Neuronal stem cell (in vitro differentiated cells): ENCODE measurements at regions not wholly inside any gene's neighbourhood (a gene's known extent, or its start where the extent isn't known, plus 50 kb on each side); places are given as distances from the start of the nearest gene placed in this dataset.

Source experiments
- DNase-seq: peaks from one replicate; pipeline ENCODE4 v3.0.0-alpha.2; 2013; ENCODE audit warnings: low spot score
- H2AFZ ChIP-seq: one replicate; pipeline ENCODE4 v1.6.1; 2013; ENCODE audit warnings: mild to moderate bottlenecking, low read length, inconsistent platforms
- H2AK5ac ChIP-seq: 2 replicates; pipeline ENCODE4 v1.6.1; 2013; ENCODE audit warnings: low read depth, mild to moderate bottlenecking, inconsistent platforms, low read length, moderate library complexity, mixed read lengths
- H2BK120ac ChIP-seq: 2 replicates; pipeline ENCODE4 v1.6.1; 2013; ENCODE audit warnings: low read depth, mild to moderate bottlenecking, inconsistent platforms, low read length, moderate library complexity, mixed read lengths
- H2BK12ac ChIP-seq: one replicate; pipeline ENCODE4 v1.6.1; 2013; ENCODE audit warnings: low read length, inconsistent platforms
- H2BK15ac ChIP-seq: 2 replicates; pipeline ENCODE4 v1.6.1; 2013; ENCODE audit warnings: mild to moderate bottlenecking, low read length, inconsistent platforms, mixed read lengths
- H2BK5ac ChIP-seq: one replicate; pipeline ENCODE4 v1.6.1; 2013; ENCODE audit warnings: inconsistent platforms, mild to moderate bottlenecking, low read length, moderate library complexity
- H3K14ac ChIP-seq: one replicate; pipeline ENCODE4 v1.6.1; 2013; ENCODE audit warnings: low read length, inconsistent platforms
- H3K18ac ChIP-seq: 2 replicates; pipeline ENCODE4 v1.6.1; 2013; ENCODE audit warnings: low read length, inconsistent platforms
- H3K23ac ChIP-seq: 2 replicates; pipeline ENCODE4 v1.6.1; 2013; ENCODE audit warnings: low read depth, mild to moderate bottlenecking, mixed read lengths, low read length, inconsistent platforms; ENCODE audit not compliant: poor library complexity
- H3K27ac ChIP-seq: replicated peaks from 3 replicates; pipeline ENCODE4 v1.5.1; 2013; ENCODE audit warnings: low read length, inconsistent platforms
- H3K27me3 ChIP-seq, 3 experiments: 2 replicates each; pipeline ENCODE4 v1.6.1; 2013; ENCODE audit warnings: low read length in 3 of 3, mild to moderate bottlenecking in 2 of 3, inconsistent platforms in 1 of 3, low read depth in 1 of 3, mixed read lengths in 1 of 3, moderate library complexity in 1 of 3; ENCODE audit not compliant: control insufficient read depth in 3 of 3, insufficient read depth in 3 of 3
- H3K36me3 ChIP-seq, 2 donors: replicated peaks in 1 of 2; 2 replicates each; pipeline ENCODE4 v1.6.1; 2013; ENCODE audit warnings: low read length in 2 of 2; ENCODE audit not compliant: control insufficient read depth in 2 of 2, insufficient read depth in 2 of 2
- H3K4ac ChIP-seq: 2 replicates; pipeline ENCODE4 v1.6.1; 2013; ENCODE audit warnings: inconsistent platforms, mild to moderate bottlenecking, low read length, moderate library complexity
- H3K4me1 ChIP-seq, 2 donors: 1 replicate in 1 of 2; 2 replicates in 1 of 2; pipeline ENCODE4 v1.6.1; 2013; ENCODE audit warnings: low read length in 2 of 2, low read depth in 1 of 2; ENCODE audit not compliant: control insufficient read depth in 2 of 2, insufficient read depth in 1 of 2
- H3K4me2 ChIP-seq: one replicate; pipeline ENCODE4 v1.6.1; 2013; ENCODE audit warnings: mild to moderate bottlenecking, low read length, inconsistent platforms; ENCODE audit not compliant: insufficient read depth, poor library complexity, severe bottlenecking
- H3K4me3 ChIP-seq, 2 donors: 2 replicates each; pipeline ENCODE4 v1.5.1; 2013; ENCODE audit warnings: low read length in 2 of 2, mild to moderate bottlenecking in 2 of 2, inconsistent platforms in 1 of 2, moderate library complexity in 1 of 2
- H3K79me1 ChIP-seq: one replicate; pipeline ENCODE4 v1.6.1; 2013; ENCODE audit warnings: low read depth, mild to moderate bottlenecking, inconsistent platforms, low read length, moderate library complexity
- H3K9ac ChIP-seq: one replicate; pipeline ENCODE4 v1.6.1; 2013; ENCODE audit warnings: mild to moderate bottlenecking, low read depth, low read length, inconsistent platforms; ENCODE audit not compliant: poor library complexity
- H3K9me3 ChIP-seq, 2 donors: replicated peaks in 1 of 2; 2 replicates each; pipeline versions ENCODE3 to v1.6.1; 2013; ENCODE audit warnings: low read length in 2 of 2, mild to moderate bottlenecking in 2 of 2, inconsistent platforms in 1 of 2, low read depth in 1 of 2, mixed read lengths in 1 of 2, moderate library complexity in 1 of 2; ENCODE audit not compliant: control insufficient read depth in 2 of 2, insufficient read depth in 1 of 2
- H4K8ac ChIP-seq: one replicate; pipeline ENCODE4 v1.6.1; 2013; ENCODE audit warnings: low read depth, mild to moderate bottlenecking, inconsistent platforms, low read length, moderate library complexity
- H4K91ac ChIP-seq: one replicate; pipeline ENCODE4 v1.6.1; 2013; ENCODE audit warnings: low read length, low read depth, mild to moderate bottlenecking, inconsistent platforms; ENCODE audit not compliant: poor library complexity
- WGBS, 2 donors: extraction: QIAGEN DNeasy Blood & Tissue Kit; methylation state at CpG; one replicate each; pipeline ENCODE4 v1.1.7; 2013; ENCODE audit warnings: missing lambda C conversion rate in 2 of 2, mixed read lengths in 1 of 2; ENCODE audit not compliant: insufficient read length in 2 of 2, insufficient replicate concordance in 1 of 2; ENCODE audit errors: extremely low coverage in 2 of 2; 5-methylcytosine and 5-hydroxymethylcytosine counted together

DNA sequence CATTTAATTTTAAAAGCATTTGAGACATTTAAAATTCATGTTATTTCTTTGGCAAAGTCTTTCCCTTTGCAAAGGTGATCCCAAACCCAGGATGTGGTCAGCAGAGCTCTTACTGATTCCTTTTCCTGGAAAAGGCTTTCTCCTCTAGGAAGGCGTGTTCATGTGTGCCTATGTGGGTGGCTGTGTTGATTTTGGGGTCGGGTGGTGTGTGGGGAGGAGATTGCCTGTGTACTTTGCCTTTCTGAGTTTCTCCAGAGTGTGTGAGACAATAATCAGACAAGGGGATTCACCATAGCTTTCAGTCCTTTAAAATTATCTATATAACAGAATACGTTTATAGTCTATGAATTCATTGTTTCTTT, 173.2 kb downstream of the SOCS6 start:
- Histone ChIP-seq H3K79me1 (no peaks in the 10 kb centered on the region), H2AK5ac (no peak overlapping the region), H3K23ac (no peak overlapping the region), H2BK15ac (no peak overlapping the region), H3K9ac (no peak overlapping the region), H3K4me1 (no peaks in the 10 kb centered on the region), H3K18ac (no peak overlapping the region), H3K27me3 (peaks cover 0 to 11% (median 0%) of the 10 kb centered on the region in 3 experiments), H3K36me3 (no peaks in the 10 kb centered on the region), H3K14ac (no peak overlapping the region), H2BK5ac (no peak overlapping the region), H2BK120ac (no peak overlapping the region), H4K8ac (no peak overlapping the region), H3K4me3 (no peak overlapping the region), H3K4me2 (no peak overlapping the region), H2BK12ac (no peak overlapping the region), H3K9me3 (no peaks in the 10 kb centered on the region), H3K27ac (no peak overlapping the region), H3K4ac (no peak overlapping the region), H2AFZ (no peak overlapping the region), H4K91ac (no peak overlapping the region)
- no peak for DNase-seq
- WGBS, 2 donors, result no CpG with 5 or more reads among the region's 3 CpGs

- no peak overlapping the region for H3K4me2 ChIP-seq
- H2BK12ac ChIP-seq, result no peak overlapping the region
- no peaks in the 10 kb centered on the region for H3K79me1 ChIP-seq
- no peak overlapping the region for H2AK5ac ChIP-seq
- no peaks in the 10 kb centered on the region for H3K4me1 ChIP-seq
- H4K8ac ChIP-seq, result no peak overlapping the region
- no peak for DNase-seq
- H2AFZ ChIP-seq, result no peak overlapping the region
- no peak overlapping the region for H3K14ac ChIP-seq
- no peaks in the 10 kb centered on the region for H3K9me3 ChIP-seq
- H2BK15ac ChIP-seq, result no peak overlapping the region
- no peak overlapping the region for H2BK5ac ChIP-seq
- peaks cover 0 to 11% (median 0%) of the 10 kb centered on the region in 3 experiments for H3K27me3 ChIP-seq
- H3K36me3 ChIP-seq, result no peaks in the 10 kb centered on the region
- H3K9ac ChIP-seq, result no peak overlapping the region
- no peak overlapping the region for H4K91ac ChIP-seq
- WGBS, 2 donors, result no CpG with 5 or more reads among the region's 11 CpGs
- no peak overlapping the region for H3K4ac ChIP-seq
- no peak overlapping the region for H3K4me3 ChIP-seq
- H3K23ac ChIP-seq, result no peak overlapping the region
- H3K27ac ChIP-seq, result no peak overlapping the region
- H2BK120ac ChIP-seq, result no peak overlapping the region
- H3K18ac ChIP-seq, result no peak overlapping the region
These were observed 172.7 kb downstream of the SOCS6 start for GRCh38 chr18:70461323-70462077.

- Histone ChIP-seq H2BK5ac (no peak overlapping the region), H3K23ac (no peak overlapping the region), H3K27me3 (peaks cover 0 to 11% (median 0%) of the 10 kb centered on the region in 3 experiments), H3K4ac (no peak overlapping the region), H4K91ac (no peak overlapping the region), H4K8ac (no peak overlapping the region), H2BK120ac (no peak overlapping the region), H3K27ac (no peak overlapping the region), H2AK5ac (no peak overlapping the region), H3K18ac (no peak overlapping the region), H2AFZ (no peak overlapping the region), H3K9ac (no peak overlapping the region), H3K14ac (no peak overlapping the region), H3K9me3 (no peaks in the 10 kb centered on the region), H3K4me2 (no peak overlapping the region), H2BK15ac (no peak overlapping the region), H3K4me1 (no peaks in the 10 kb centered on the region), H2BK12ac (no peak overlapping the region), H3K79me1 (no peaks in the 10 kb centered on the region), H3K4me3 (no peak overlapping the region), H3K36me3 (no peaks in the 10 kb centered on the region)
- no peak for DNase-seq
- WGBS, 2 donors, result no CpG with 5 or more reads among the region's 5 CpGs
These were observed 170.9 kb downstream of the SOCS6 start for GRCh38 chr18:70459731-70460130.

DNA sequence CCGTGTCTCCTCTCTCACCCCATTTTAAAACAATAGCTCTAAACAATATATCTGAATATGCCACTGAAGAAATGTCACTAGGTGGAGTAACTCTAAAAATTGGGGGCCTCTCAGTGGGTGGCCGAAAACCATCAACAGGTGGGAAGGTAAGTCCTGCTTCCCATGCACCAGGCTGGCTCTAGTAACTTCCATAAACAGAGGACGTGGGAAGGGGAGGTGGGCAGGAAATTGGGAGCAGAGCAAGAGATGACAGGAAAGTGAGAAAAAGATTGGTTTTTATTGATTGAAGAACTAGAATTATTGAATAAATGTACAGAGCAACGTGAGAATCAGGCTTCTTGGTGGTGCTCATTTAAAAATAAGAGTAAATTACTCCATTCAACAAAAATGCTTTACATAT, 170.4 kb downstream of the SOCS6 start:
- no CpG with 5 or more reads among the region's 4 CpGs for WGBS, 2 donors
- Histone ChIP-seq H4K8ac (no peak overlapping the region), H3K27me3 (peaks cover 0 to 10% (median 0%) of the 10 kb centered on the region in 3 experiments), H2BK15ac (no peak overlapping the region), H3K4ac (no peak overlapping the region), H3K4me2 (no peak overlapping the region), H3K9ac (no peak overlapping the region), H2BK5ac (no peak overlapping the region), H4K91ac (no peak overlapping the region), H2BK12ac (no peak overlapping the region), H2AFZ (no peak overlapping the region), H3K79me1 (no peaks in the 10 kb centered on the region), H3K27ac (no peak overlapping the region), H3K4me1 (no peaks in the 10 kb centered on the region), H2BK120ac (no peak overlapping the region), H3K23ac (no peak overlapping the region), H2AK5ac (no peak overlapping the region), H3K36me3 (no peaks in the 10 kb centered on the region), H3K14ac (no peak overlapping the region), H3K4me3 (no peak overlapping the region), H3K9me3 (no peaks in the 10 kb centered on the region), H3K18ac (no peak overlapping the region)
- no peak for DNase-seq
